Type B pancreatic cell (in vitro differentiated cells): ENCODE measurements at regions not wholly inside any gene's neighbourhood (a gene's known extent, or its start where the extent isn't known, plus 50 kb on each side); places are given as distances from the start of the nearest gene placed in this dataset.

Source experiments
- DNase-seq: peaks from one replicate; pipeline ENCODE4 v3.0.0; 2021; ENCODE audit warnings: mixed read lengths; ENCODE audit not compliant: unreplicated experiment; ENCODE audit errors: extremely low spot score
- H3K27ac Mint-ChIP-seq: 2 replicates; pipeline ENCODE4 v1.8.0; 2021; ENCODE audit warnings: mild to moderate bottlenecking, mixed read lengths
- H3K27me3 Mint-ChIP-seq: 2 replicates; pipeline ENCODE4 v1.8.0; 2021; ENCODE audit warnings: mixed read lengths
- H3K36me3 Mint-ChIP-seq: 2 replicates; pipeline ENCODE4 v1.8.0; 2021; ENCODE audit warnings: mixed read lengths
- H3K4me1 Mint-ChIP-seq: one replicate; pipeline ENCODE4 v1.8.0; 2021; ENCODE audit warnings: mixed read lengths; ENCODE audit not compliant: unreplicated experiment
- H3K4me3 Mint-ChIP-seq: 2 replicates; pipeline ENCODE4 v1.8.0; 2021; ENCODE audit warnings: mild to moderate bottlenecking, mixed read lengths
- H3K9me3 Mint-ChIP-seq: 2 replicates; pipeline ENCODE4 v1.8.0; 2021; ENCODE audit warnings: mixed read lengths
- CTCF ChIP-seq: fragments of 200-600 bp; sonication (generic); conservative IDR thresholded peaks from 2 replicates; pipeline ENCODE4 v1.5.0; 2021; ENCODE audit warnings: antibody characterized with exemption, mild to moderate bottlenecking

- no peaks in the 10 kb centered on the region for H3K36me3 Mint-ChIP-seq
- no peak overlapping the region for H3K27ac Mint-ChIP-seq
- TF ChIP-seq CTCF = no peak
- no peaks in the 10 kb centered on the region for H3K27me3 Mint-ChIP-seq
- H3K9me3 Mint-ChIP-seq = no peaks in the 10 kb centered on the region
- no peak overlapping the region for H3K4me3 Mint-ChIP-seq
- DNase-seq = no peak
- H3K4me1 Mint-ChIP-seq = no peaks in the 10 kb centered on the region
Measured at GRCh38 chr7:10469476-10469875, 504.2 kb upstream of the PHF14 start.

GRCh38 chr7:10471280-10472058 lies 502.2 kb upstream of the PHF14 start:
- Mint-ChIP-seq H3K4me3 (no peak overlapping the region), H3K27me3 (no peaks in the 10 kb centered on the region), H3K36me3 (no peaks in the 10 kb centered on the region), H3K9me3 (no peaks in the 10 kb centered on the region), H3K27ac (no peak overlapping the region), H3K4me1 (no peaks in the 10 kb centered on the region)
- no peak for DNase-seq
- no peak for TF ChIP-seq CTCF

- H3K36me3 Mint-ChIP-seq = no peaks in the 10 kb centered on the region
- no peak for DNase-seq
- no peak overlapping the region for H3K4me3 Mint-ChIP-seq
- no peaks in the 10 kb centered on the region for H3K27me3 Mint-ChIP-seq
- H3K9me3 Mint-ChIP-seq = no peaks in the 10 kb centered on the region
- H3K27ac Mint-ChIP-seq = no peak overlapping the region
- no peaks in the 10 kb centered on the region for H3K4me1 Mint-ChIP-seq
- TF ChIP-seq CTCF = no peak
Measured at GRCh38 chr7:10472115-10472514, 501.6 kb upstream of the PHF14 start.

GRCh38 chr7:10473569-10473968 lies 500.1 kb upstream of the PHF14 start:
- no peaks in the 10 kb centered on the region for H3K36me3 Mint-ChIP-seq
- no peak overlapping the region for H3K27ac Mint-ChIP-seq
- DNase-seq = no peak
- no peaks in the 10 kb centered on the region for H3K27me3 Mint-ChIP-seq
- no peak for TF ChIP-seq CTCF
- no peaks in the 10 kb centered on the region for H3K9me3 Mint-ChIP-seq
- no peak overlapping the region for H3K4me3 Mint-ChIP-seq
- no peaks in the 10 kb centered on the region for H3K4me1 Mint-ChIP-seq

GRCh38 chr7:10474048-10474447 lies 499.6 kb upstream of the PHF14 start:
- no peak overlapping the region for H3K4me3 Mint-ChIP-seq
- H3K4me1 Mint-ChIP-seq = no peaks in the 10 kb centered on the region
- DNase-seq = no peak
- H3K27me3 Mint-ChIP-seq = no peaks in the 10 kb centered on the region
- no peaks in the 10 kb centered on the region for H3K9me3 Mint-ChIP-seq
- H3K36me3 Mint-ChIP-seq = no peaks in the 10 kb centered on the region
- TF ChIP-seq CTCF = no peak
- no peak overlapping the region for H3K27ac Mint-ChIP-seq
